ENCODE measurements at regions not wholly inside any gene's neighbourhood (a gene's known extent, or its start where the extent isn't known, plus 50 kb on each side); places are given as distances from the start of the nearest gene placed in this dataset.

GRCh38 chr2:145184741-145185651, 665.1 kb upstream of the ZEB2 start:
- Mint-ChIP-seq H3K4me3 (no peak overlapping the region; a peak in 1 of 5 replicates), H3K9me3 (no peaks in the 10 kb centered on the region), H3K36me3 (ENCODE audit: insufficient read depth in 1 of 3, low read depth in 3 of 3) (no peaks in the 10 kb centered on the region), H3K27me3 (ENCODE audit: low read depth) (no peaks in the 10 kb centered on the region; the same call in 1 of the 2 replicates), H3K27ac (no peak overlapping the region), H3K4me1 (peaks cover 16 to 24% of the 10 kb centered on the region in 2 experiments)
- Histone ChIP-seq H2BK120ac (ENCODE audit: low read depth, low read length, poor library complexity, severe bottlenecking) (no peak overlapping the region), H3K27ac (ENCODE audit: insufficient read length, low read depth, low read length) (no peak overlapping the region), H2BK12ac (ENCODE audit: insufficient read length, low read depth, low read length) (no peak overlapping the region), H2AK5ac (ENCODE audit: insufficient read length, low read length) (no peak overlapping the region), H4K8ac (replicated peaks; ENCODE audit: insufficient read length, low read depth, low read length) (no peak overlapping the region), H3K23me2 (ENCODE audit: insufficient read length, low read depth, low read length, poor library complexity, severe bottlenecking) (no peaks in the 10 kb centered on the region), H3T11ph (ENCODE audit: low read length) (no peak overlapping the region), H2BK20ac (ENCODE audit: low read depth, low read length, poor library complexity, severe bottlenecking) (no peak overlapping the region), H3K4ac (ENCODE audit: low read depth, low read length) (no peak overlapping the region), H2BK15ac (ENCODE audit: low read depth, low read length) (no peak overlapping the region), H3K9ac (ENCODE audit: extremely low read depth, insufficient read length, low read length) (no peak overlapping the region), H3K9me3 (ENCODE audit: control insufficient read depth, low read depth, low read length) (no peaks in the 10 kb centered on the region), H4K5ac (ENCODE audit: insufficient read length, low read depth, low read length) (no peak overlapping the region), H3K79me1 (ENCODE audit: insufficient read depth, low read depth, low read length, poor library complexity, severe bottlenecking) (no peaks in the 10 kb centered on the region), H4K20me1 (ENCODE audit: control insufficient read depth, insufficient read depth, insufficient read length) (no peaks in the 10 kb centered on the region), H3K14ac (ENCODE audit: insufficient read depth, low read length) (no peak overlapping the region), H2AFZ (ENCODE audit: low read length) (no peak overlapping the region), H4K91ac (ENCODE audit: insufficient read length, low read depth, low read length) (no peak overlapping the region), H3K27me3 (ENCODE audit: insufficient read depth, low read length) (no peaks in the 10 kb centered on the region), H3K18ac (ENCODE audit: insufficient read length, low read depth, low read length) (no peak overlapping the region), H3K4me1 (ENCODE audit: insufficient read depth, low read length) (no peaks in the 10 kb centered on the region), H3K56ac (ENCODE audit: insufficient read length, low read depth, low read length) (no peak overlapping the region), H3K23ac (ENCODE audit: insufficient read length, low read depth, low read length) (no peak overlapping the region), H3K4me2 (ENCODE audit: insufficient read depth, insufficient read length, low read length) (no peak overlapping the region), H3K79me2 (ENCODE audit: insufficient read depth, low read length) (no peaks in the 10 kb centered on the region), H2BK5ac (ENCODE audit: insufficient read length, low read length) (no peak overlapping the region)
- TF ChIP-seq, protein P1, sequence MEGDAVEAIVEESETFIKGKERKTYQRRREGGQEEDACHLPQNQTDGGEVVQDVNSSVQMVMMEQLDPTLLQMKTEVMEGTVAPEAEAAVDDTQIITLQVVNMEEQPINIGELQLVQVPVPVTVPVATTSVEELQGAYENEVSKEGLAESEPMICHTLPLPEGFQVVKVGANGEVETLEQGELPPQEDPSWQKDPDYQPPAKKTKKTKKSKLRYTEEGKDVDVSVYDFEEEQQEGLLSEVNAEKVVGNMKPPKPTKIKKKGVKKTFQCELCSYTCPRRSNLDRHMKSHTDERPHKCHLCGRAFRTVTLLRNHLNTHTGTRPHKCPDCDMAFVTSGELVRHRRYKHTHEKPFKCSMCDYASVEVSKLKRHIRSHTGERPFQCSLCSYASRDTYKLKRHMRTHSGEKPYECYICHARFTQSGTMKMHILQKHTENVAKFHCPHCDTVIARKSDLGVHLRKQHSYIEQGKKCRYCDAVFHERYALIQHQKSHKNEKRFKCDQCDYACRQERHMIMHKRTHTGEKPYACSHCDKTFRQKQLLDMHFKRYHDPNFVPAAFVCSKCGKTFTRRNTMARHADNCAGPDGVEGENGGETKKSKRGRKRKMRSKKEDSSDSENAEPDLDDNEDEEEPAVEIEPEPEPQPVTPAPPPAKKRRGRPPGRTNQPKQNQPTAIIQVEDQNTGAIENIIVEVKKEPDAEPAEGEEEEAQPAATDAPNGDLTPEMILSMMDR (conservative IDR thresholded peaks at IDR 0.05) = no peak
- no peak for DNase-seq
- no CpG with 5 or more reads among the region's 5 CpGs for WGBS (ENCODE audit: extremely low coverage, insufficient read length, low lambda C conversion rate)
